ENCODE measurements at regions not wholly inside any gene's neighbourhood (a gene's known extent, or its start where the extent isn't known, plus 50 kb on each side); places are given as distances from the start of the nearest gene placed in this dataset.

GRCh38 chr4:179521952-179522351 lies 2079.7 kb upstream of the AGA start:
- no peak for DNase-seq

- DNase-seq = no peak
Measured at GRCh38 chr4:179530958-179531357, 2088.7 kb upstream of the AGA start.

GRCh38 chr4:179536694-179537093 lies 2094.5 kb upstream of the AGA start:
- DNase-seq = no peak

GRCh38 chr4:179539641-179540040 lies 2097.4 kb upstream of the AGA start:
- no peak for DNase-seq

GRCh38 chr4:179543771-179544170 lies 2101.5 kb upstream of the AGA start:
- DNase-seq = no peak

- DNase-seq = no peak
Measured at GRCh38 chr4:179544496-179544895, 2102.3 kb upstream of the AGA start.

- no peak for DNase-seq
Measured at GRCh38 chr4:179552131-179552530, 2109.9 kb upstream of the AGA start.

GRCh38 chr4:179563741-179564140 lies 2121.5 kb upstream of the AGA start:
- no peak for DNase-seq

GRCh38 chr4:179569549-179569948 lies 2127.3 kb upstream of the AGA start:
- no peak for DNase-seq

GRCh38 chr4:179582164-179582905 lies 2140.1 kb upstream of the AGA start:
- DNase-seq = no peak

- no peak for DNase-seq
Measured at GRCh38 chr4:179583221-179583620, 2141.0 kb upstream of the AGA start.

- no peak for DNase-seq
Measured at GRCh38 chr4:179584101-179584500, 2141.9 kb upstream of the AGA start.

GRCh38 chr4:179585761-179586160 lies 2143.5 kb upstream of the AGA start:
- DNase-seq = no peak

- no peak for DNase-seq
Measured at GRCh38 chr4:179586460-179586859, 2144.2 kb upstream of the AGA start.

GRCh38 chr4:179595671-179596410 lies 2153.6 kb upstream of the AGA start:
- DNase-seq = no peak

- no peak for DNase-seq
Measured at GRCh38 chr4:179596621-179597020, 2154.4 kb upstream of the AGA start.

- no peak for DNase-seq
Measured at GRCh38 chr4:179597301-179597700, 2155.1 kb upstream of the AGA start.

GRCh38 chr4:179601671-179602070 lies 2159.4 kb upstream of the AGA start:
- DNase-seq = no peak

- no peak for DNase-seq
Measured at GRCh38 chr4:179605196-179605595, 2163.0 kb upstream of the AGA start.

- DNase-seq = no peak
Measured at GRCh38 chr4:179607003-179607402, 2164.8 kb upstream of the AGA start.

- no peak for DNase-seq
Measured at GRCh38 chr4:179615704-179616103, 2173.5 kb upstream of the AGA start.

GRCh38 chr4:179618966-179619365 lies 2176.7 kb upstream of the AGA start:
- no peak for DNase-seq

- DNase-seq = no peak
Measured at GRCh38 chr4:179624768-179625181, 2182.5 kb upstream of the AGA start.

GRCh38 chr4:179625406-179625805 lies 2183.2 kb upstream of the AGA start:
- no peak for DNase-seq

- no peak for DNase-seq
Measured at GRCh38 chr4:179626687-179627086, 2184.4 kb upstream of the AGA start.

All from DMS 273 treated with DMSO at 0.1 percent for 48 hours (cell line).